Mononuclear cell (primary cell): ENCODE measurements at regions not wholly inside any gene's neighbourhood (a gene's known extent, or its start where the extent isn't known, plus 50 kb on each side); places are given as distances from the start of the nearest gene placed in this dataset.
"Not testable (repeated sequence)": the region's sequence is repeated elsewhere in the genome, so short reads cannot be mapped to it uniquely, and the experiment has no call there.

Source experiments
- H3K27me3 ChIP-seq: 2 replicates; pipeline ENCODE4 v1.6.0; 2011; ENCODE audit warnings: low read length, control low read depth; ENCODE audit not compliant: insufficient read depth
- H3K4me1 ChIP-seq: 2 replicates; pipeline ENCODE4 v1.5.1; 2011; ENCODE audit warnings: mild to moderate bottlenecking, low read length, control low read depth; ENCODE audit not compliant: insufficient read depth
- H3K4me3 ChIP-seq: 2 replicates; pipeline ENCODE4 v1.5.1; 2011; ENCODE audit warnings: mild to moderate bottlenecking, low read length, moderate library complexity
- H3K9me3 ChIP-seq: 2 replicates; pipeline ENCODE4 v1.5.1; 2011; ENCODE audit warnings: low read depth, mild to moderate bottlenecking, control low read depth, low read length

DNA sequence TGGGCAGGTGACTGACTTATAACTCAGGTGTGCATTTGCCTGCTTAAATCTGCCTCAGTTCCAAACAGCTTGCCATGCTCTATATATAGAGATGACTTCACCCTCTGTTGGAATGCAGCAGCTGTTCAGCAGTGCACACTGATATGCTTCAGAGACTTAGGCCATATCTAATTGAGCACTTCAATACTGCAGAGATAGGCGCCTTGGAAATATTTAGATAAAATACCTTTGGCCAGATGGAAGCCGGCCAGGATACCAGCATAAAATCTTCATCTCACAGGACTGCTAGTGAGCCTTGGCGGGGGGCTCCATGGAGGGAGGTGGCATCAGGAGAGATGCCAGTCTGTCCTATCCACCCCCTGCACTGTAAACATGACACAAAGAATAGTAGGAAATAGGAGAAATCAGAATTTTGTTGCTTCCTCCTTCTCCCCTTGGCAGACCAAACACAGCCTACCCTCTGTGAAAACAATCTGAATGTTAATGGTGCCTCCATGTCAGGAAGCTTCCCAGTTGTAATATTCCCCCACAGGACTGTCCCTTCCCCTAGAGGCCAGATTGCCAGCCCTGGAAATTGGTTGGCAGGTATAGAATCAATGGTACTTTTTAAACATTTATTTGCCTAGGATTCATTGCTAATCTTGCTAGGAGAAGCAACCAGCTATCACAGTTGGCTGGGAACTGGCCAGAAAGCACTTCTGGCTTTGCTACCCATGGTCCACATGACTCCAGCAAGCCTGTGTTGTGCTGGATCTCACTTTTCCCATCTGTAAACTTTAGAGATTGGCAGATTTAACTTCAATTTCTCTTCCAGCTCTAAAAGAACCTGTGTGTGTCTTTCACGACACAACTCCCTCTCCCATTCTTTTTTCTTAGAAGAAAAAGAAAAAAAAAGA is 215.5 kb upstream of the KCNMB2 start:
- Histone ChIP-seq H3K9me3 (no peaks in the 10 kb centered on the region), H3K27me3 (no peaks in the 10 kb centered on the region), H3K4me3 (no peak overlapping the region), H3K4me1 (no peaks in the 10 kb centered on the region)

- Histone ChIP-seq H3K4me1 (no peaks in the 10 kb centered on the region), H3K9me3 (no peaks in the 10 kb centered on the region), H3K27me3 (no peaks in the 10 kb centered on the region), H3K4me3 (no peak overlapping the region)
These were observed 211.9 kb upstream of the KCNMB2 start for GRCh38 chr3:178324356-178324755.

DNA sequence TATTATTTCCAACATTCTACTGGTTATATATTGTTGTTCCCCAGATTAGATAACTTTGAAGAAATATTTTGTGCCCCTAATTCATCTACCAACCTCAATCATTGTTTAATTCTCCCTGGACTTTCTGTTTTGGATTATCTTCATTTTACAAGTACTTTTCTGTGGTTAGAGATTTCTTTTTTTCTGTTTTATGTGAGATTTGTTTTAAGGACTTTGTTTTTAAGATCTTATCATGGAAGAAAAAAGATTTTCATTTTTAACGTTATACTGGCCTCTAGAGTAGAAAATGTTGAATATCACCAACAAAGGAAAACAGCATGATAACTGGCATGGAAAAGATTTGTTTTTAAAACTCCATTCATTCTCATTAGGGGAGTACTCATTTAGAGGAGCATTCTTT is 210.9 kb upstream of the KCNMB2 start:
- Histone ChIP-seq H3K27me3 (no peaks in the 10 kb centered on the region), H3K9me3 (no peaks in the 10 kb centered on the region), H3K4me3 (no peak overlapping the region), H3K4me1 (no peaks in the 10 kb centered on the region)

DNA sequence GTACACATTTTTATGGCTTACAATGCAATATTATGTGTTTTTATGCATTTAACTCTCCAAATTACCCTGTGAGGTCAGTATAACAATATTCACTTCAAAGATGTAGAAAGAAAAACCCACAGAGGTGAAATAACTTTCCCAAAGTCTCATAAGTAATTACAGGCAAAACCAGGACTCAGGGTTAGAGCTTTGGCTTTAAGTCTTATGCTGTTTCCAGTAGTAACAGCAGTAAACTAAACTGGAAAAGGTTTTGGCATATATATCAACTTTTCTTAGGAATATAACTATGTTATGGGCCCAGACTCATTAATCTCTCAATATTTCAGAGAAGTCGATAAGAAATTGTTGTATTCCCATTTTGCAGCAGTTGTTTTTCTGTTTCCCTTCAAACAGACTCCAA is 206.3 kb upstream of the KCNMB2 start:
- no peaks in the 10 kb centered on the region for H3K4me1 ChIP-seq
- H3K4me3 ChIP-seq = no peak overlapping the region
- no peaks in the 10 kb centered on the region for H3K27me3 ChIP-seq
- H3K9me3 ChIP-seq = no peaks in the 10 kb centered on the region

- Histone ChIP-seq H3K4me1 (no peaks in the 10 kb centered on the region), H3K4me3 (no peak overlapping the region), H3K27me3 (no peaks in the 10 kb centered on the region), H3K9me3 (no peaks in the 10 kb centered on the region)
These were observed 202.0 kb upstream of the KCNMB2 start for GRCh38 chr3:178334239-178334638.

- Histone ChIP-seq H3K27me3 (no peaks in the 10 kb centered on the region), H3K9me3 (no peaks in the 10 kb centered on the region), H3K4me1 (no peaks in the 10 kb centered on the region), H3K4me3 (no peak overlapping the region)
These were observed 199.9 kb upstream of the KCNMB2 start for GRCh38 chr3:178336336-178336735.

DNA sequence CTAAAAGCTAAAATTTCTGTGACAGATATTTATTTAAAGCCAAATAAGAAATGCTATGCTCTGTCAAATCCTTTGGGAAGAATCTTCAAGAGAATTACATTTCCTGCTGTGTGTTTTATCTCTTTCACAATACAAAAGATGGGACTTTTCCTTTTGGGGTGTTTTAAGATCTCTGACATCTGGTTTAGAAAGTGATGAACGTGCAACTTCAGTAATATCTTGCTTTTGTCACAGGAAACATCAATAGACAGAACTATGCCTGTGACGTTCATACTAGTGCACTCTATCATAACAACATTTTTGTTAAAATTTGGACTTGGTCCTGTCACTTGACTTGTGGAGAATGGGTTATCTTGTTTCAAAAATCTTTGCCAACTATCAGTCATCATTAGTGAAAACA is 195.7 kb upstream of the KCNMB2 start:
- Histone ChIP-seq H3K9me3 (no peaks in the 10 kb centered on the region), H3K27me3 (no peaks in the 10 kb centered on the region), H3K4me1 (no peaks in the 10 kb centered on the region), H3K4me3 (no peak overlapping the region)

DNA sequence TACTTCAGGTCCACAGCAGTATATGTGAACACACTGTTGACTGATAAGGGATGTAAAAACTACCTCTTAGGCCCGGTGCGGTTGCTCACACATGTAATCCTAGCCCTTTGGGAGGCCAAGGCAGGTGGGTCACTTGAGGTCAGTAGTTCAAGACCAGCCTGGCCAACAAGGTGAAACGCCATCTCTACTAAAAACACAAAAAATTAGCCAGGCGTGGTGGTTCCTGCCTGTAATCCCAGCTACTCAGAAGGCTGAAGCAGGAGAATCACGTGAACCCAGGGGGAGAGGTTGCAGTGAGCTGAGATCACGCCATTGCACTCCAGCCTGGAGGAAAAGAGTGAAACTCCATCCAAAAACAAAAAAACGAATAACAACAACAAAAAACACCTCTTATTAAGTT is 194.6 kb upstream of the KCNMB2 start:
- no peaks in the 10 kb centered on the region for H3K9me3 ChIP-seq
- H3K4me1 ChIP-seq = no peaks in the 10 kb centered on the region
- no peaks in the 10 kb centered on the region for H3K27me3 ChIP-seq
- no peak overlapping the region for H3K4me3 ChIP-seq

GRCh38 chr3:178342111-178342510 is 194.1 kb upstream of the KCNMB2 start:
- Histone ChIP-seq H3K4me1 (no peaks in the 10 kb centered on the region), H3K4me3 (no peak overlapping the region), H3K9me3 (no peaks in the 10 kb centered on the region), H3K27me3 (no peaks in the 10 kb centered on the region)

DNA sequence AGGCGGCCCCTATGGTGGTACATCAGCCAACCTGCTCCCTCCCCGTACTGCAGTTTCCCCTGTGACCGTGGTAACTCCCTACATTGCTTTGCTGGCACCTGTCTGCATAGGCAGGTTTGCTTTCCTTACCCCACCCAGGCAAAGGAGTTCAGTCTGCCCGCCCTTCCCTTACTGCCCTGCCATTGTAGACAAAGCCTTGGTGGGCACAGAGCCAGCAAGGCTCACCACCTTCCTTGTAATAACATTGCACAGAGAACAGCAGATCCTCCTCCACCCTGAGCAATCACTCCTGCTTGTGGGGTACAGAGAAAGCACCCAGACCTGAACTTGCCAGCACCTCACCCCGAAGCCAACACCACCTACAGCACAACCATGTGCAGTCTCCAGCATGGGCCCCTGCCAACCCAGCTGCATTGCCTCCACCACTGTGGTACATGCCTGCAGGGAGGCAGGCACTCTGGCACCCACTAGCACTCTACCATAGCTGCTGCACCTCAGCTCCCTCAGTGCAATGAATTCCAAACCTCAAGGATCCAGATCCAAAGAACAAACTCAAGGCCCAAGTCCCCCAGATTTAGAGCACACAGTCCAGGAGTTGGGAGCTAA is 192.7 kb upstream of the KCNMB2 start:
- no peak overlapping the region for H3K4me3 ChIP-seq
- no peaks in the 10 kb centered on the region for H3K9me3 ChIP-seq
- no peaks in the 10 kb centered on the region for H3K4me1 ChIP-seq
- no peaks in the 10 kb centered on the region for H3K27me3 ChIP-seq

DNA sequence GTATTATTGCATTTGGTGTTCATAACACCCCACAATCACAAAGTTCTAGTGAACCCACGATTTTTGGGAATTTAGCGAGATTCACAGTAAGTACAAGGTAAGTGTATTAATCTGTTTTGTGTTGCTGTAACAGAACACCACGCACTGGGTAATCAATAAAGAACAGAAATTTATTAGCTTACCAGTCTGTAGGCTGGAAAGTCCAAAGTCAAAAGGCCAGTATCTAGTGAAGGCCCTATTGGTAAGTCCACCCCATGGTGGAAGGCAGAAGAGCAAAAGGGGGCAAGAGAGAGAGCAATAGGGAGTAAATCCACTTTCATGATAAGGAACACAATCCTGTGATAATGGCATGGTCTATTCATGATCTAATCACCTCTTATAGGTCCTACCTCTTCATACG is 190.3 kb upstream of the KCNMB2 start:
- H3K4me1 ChIP-seq = no peaks in the 10 kb centered on the region
- H3K4me3 ChIP-seq = no peak overlapping the region
- no peaks in the 10 kb centered on the region for H3K9me3 ChIP-seq
- no peaks in the 10 kb centered on the region for H3K27me3 ChIP-seq

- H3K4me3 ChIP-seq, H3K4me1 ChIP-seq, H3K27me3 ChIP-seq, H3K9me3 ChIP-seq: not testable (repeated sequence)
These were observed 187.5 kb upstream of the KCNMB2 start for GRCh38 chr3:178348561-178349217.

- H3K4me1 ChIP-seq, H3K27me3 ChIP-seq, H3K4me3 ChIP-seq, H3K9me3 ChIP-seq: not testable (repeated sequence)
These were observed 187.0 kb upstream of the KCNMB2 start for GRCh38 chr3:178349218-178349596.

DNA sequence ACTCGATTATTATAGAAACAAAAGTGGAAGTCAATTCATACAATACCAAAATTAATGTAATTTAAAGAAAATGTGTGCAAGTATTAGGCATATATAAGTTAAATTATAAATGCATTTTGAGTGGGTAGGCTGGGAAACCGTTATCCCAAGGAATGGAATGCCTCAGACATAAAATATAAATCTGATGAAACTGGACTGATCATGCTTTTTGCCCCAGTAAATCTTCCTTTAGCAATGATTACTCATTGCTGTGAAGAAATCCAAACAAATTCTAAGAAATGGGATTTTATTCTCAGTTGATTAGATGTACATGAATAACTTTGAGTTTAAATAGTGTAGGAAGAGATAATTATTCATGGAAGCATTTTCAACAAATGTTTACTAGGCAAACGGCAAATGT is 185.5 kb upstream of the KCNMB2 start:
- Histone ChIP-seq H3K4me1 (no peaks in the 10 kb centered on the region), H3K27me3 (no peaks in the 10 kb centered on the region), H3K4me3 (no peak overlapping the region), H3K9me3 (no peaks in the 10 kb centered on the region)

DNA sequence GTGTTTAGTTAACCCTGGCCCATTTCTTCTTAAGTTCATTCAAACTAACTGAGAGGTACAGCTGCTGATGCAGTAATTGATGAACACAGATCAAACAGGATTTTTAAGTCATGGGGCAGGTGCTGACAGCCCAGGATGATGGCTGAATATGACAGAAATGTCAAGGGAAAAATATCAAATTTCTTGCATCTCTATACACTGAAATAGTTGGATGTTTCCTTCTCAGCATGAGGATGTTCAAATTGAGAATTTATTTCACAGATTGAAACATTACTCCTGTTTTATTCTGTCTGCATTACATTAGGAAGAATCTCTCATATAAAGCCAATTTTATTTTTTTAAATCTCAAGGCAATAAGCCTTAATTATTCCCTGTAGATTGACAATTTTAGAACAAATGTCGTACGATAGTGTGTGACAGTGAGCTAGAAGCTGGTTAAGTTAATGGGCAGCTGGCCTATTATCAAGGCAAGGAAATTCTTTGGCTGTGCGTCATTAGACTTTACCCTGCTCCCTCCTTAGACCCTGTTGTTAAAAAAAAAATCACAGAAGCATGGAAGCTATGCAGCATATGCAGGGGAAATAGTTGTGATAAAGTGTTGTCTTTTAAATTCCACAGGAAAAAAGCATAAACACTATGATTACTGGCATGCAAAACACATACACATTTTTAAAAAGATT is 183.8 kb upstream of the KCNMB2 start:
- no peaks in the 10 kb centered on the region for H3K4me1 ChIP-seq
- no peaks in the 10 kb centered on the region for H3K9me3 ChIP-seq
- H3K4me3 ChIP-seq = no peak overlapping the region
- no peaks in the 10 kb centered on the region for H3K27me3 ChIP-seq
